SK-N-SH (cell line): ENCODE measurements at regions not wholly inside any gene's neighbourhood (a gene's known extent, or its start where the extent isn't known, plus 50 kb on each side); places are given as distances from the start of the nearest gene placed in this dataset.

Experiments
- CTCF ChIA-PET: fragments of 300-600, 350-600 bp; formaldehyde crosslinking; extraction: SDS; loops from one replicate; lab custom pipeline; 2021; lab: Yijun Ruan, JAX
- POLR2A ChIA-PET: fragments of 350-600 bp; sonication (Branson Sonifier 250); formaldehyde crosslinking; extraction: SDS; loops from one replicate; lab custom pipeline; 2020; ENCODE audit warnings: antibody characterized with exemption, inconsistent platforms; lab: Yijun Ruan, JAX
- DNase-seq: peaks from one replicate; pipeline ENCODE4 v3.0.0; 2012
- H2AFZ ChIP-seq: fragments of 200-600 bp; sonication (generic); 2 replicates; pipeline ENCODE4 v1.8.1; 2016; ENCODE audit warnings: antibody characterized with exemption, mild to moderate bottlenecking, low read depth
- H3F3A ChIP-seq: fragments of 200-600 bp; sonication (generic); replicated peaks from 2 replicates; pipeline ENCODE3; 2016; ENCODE audit warnings: antibody characterized with exemption, mild to moderate bottlenecking; ENCODE audit not compliant: insufficient read depth
- H3K27ac ChIP-seq, 2 experiments: fragments of 200-500 bp in 1 of 2; fragments of 200-600 bp in 1 of 2; sonication (Bioruptor generic) in 1 of 2; sonication (generic), shearing (Covaris generic) in 1 of 2; 2 replicates each; pipeline versions ENCODE4 v1.5.1 to v1.6.1; 2014 to 2016; ENCODE audit warnings: low read depth in 2 of 2, inconsistent platforms in 1 of 2, low read length in 1 of 2, mild to moderate bottlenecking in 1 of 2, mixed read lengths in 1 of 2
- H3K27me3 ChIP-seq: fragments of 200-600 bp; sonication (generic), shearing (Covaris generic); 2 replicates; pipeline ENCODE4 v1.6.1; 2016; ENCODE audit warnings: mixed run types; ENCODE audit not compliant: insufficient read depth
- H3K36me3 ChIP-seq, 2 experiments: fragments of 200-500 bp in 1 of 2; fragments of 200-600 bp in 1 of 2; sonication (Bioruptor generic) in 1 of 2; sonication (generic) in 1 of 2; replicated peaks in 1 of 2; 2 replicates each; pipeline versions ENCODE3 to v1.5.1; 2014 to 2016; ENCODE audit warnings: low read length in 1 of 2, mild to moderate bottlenecking in 1 of 2; ENCODE audit not compliant: insufficient read depth in 2 of 2, control insufficient read depth in 1 of 2
- H3K4me1 ChIP-seq, 2 experiments: fragments of 200-500 bp in 1 of 2; fragments of 200-600 bp in 1 of 2; sonication (Bioruptor generic) in 1 of 2; sonication (generic), shearing (Covaris generic) in 1 of 2; 2 replicates each; pipeline versions ENCODE4 v1.5.1 to v1.6.1; 2014 to 2016; ENCODE audit warnings: low read depth in 1 of 2, low read length in 1 of 2, mixed run types in 1 of 2; ENCODE audit not compliant: insufficient read depth in 2 of 2, control insufficient read depth in 1 of 2
- H3K4me2 ChIP-seq: fragments of 200-600 bp; sonication (generic), shearing (Covaris generic); 2 replicates; pipeline ENCODE4 v1.6.1; 2017; ENCODE audit warnings: mixed run types
- H3K4me3 ChIP-seq, 2 experiments: fragments of 200-500 bp in 1 of 2; fragments of 200-600 bp in 1 of 2; sonication (Bioruptor generic) in 1 of 2; sonication (generic), shearing (Covaris generic) in 1 of 2; 2 replicates each; pipeline versions ENCODE4 v1.5.1 to v1.8.1; 2014 to 2016; ENCODE audit warnings: low read depth in 2 of 2, inconsistent platforms in 1 of 2, low read length in 1 of 2, mild to moderate bottlenecking in 1 of 2, mixed read lengths in 1 of 2, moderate library complexity in 1 of 2
- H3K79me2 ChIP-seq: fragments of 200-600 bp; sonication (generic); 2 replicates; pipeline ENCODE4 v1.8.1; 2017; ENCODE audit warnings: mild to moderate bottlenecking; ENCODE audit not compliant: insufficient read depth
- H3K9ac ChIP-seq: fragments of 200-600 bp; sonication (generic); 2 replicates; pipeline ENCODE4 v1.6.1; 2017; ENCODE audit warnings: mixed run types
- H3K9me2 ChIP-seq: fragments of 200-600 bp; sonication (generic); 2 replicates; pipeline ENCODE4 v1.6.1; 2017; ENCODE audit warnings: mixed run types
- H3K9me3 ChIP-seq: fragments of 200-600 bp; sonication (generic); 2 replicates; pipeline ENCODE4 v1.6.1; 2017; ENCODE audit warnings: mixed run types, mild to moderate bottlenecking, moderate library complexity
- H4K20me1 ChIP-seq: fragments of 200-600 bp; sonication (generic); 2 replicates; pipeline ENCODE4 v1.6.1; 2017; ENCODE audit warnings: mild to moderate bottlenecking, mixed run types; ENCODE audit not compliant: insufficient read depth
- ELF1 ChIP-seq: IDR thresholded peaks from 2 replicates; pipeline ENCODE4 v1.4.0; 2012
- FOSL2 ChIP-seq: IDR thresholded peaks from 2 replicates; pipeline ENCODE4 v1.4.0; 2012; ENCODE audit warnings: low read depth, mild to moderate bottlenecking, moderate library complexity, borderline replicate concordance
- GABPA ChIP-seq: IDR thresholded peaks from 2 replicates; pipeline ENCODE4 v1.4.0; 2012; ENCODE audit warnings: low read depth, mild to moderate bottlenecking
- GATA2 ChIP-seq: sonication (generic); formaldehyde crosslinking; IDR thresholded peaks from 2 replicates; pipeline ENCODE4 v1.5.0; 2020; ENCODE audit warnings: mild to moderate bottlenecking, missing genetic modification reagents
- MEF2A ChIP-seq: IDR thresholded peaks from 2 replicates; pipeline ENCODE4 v1.4.0; 2012; ENCODE audit warnings: low read depth, borderline replicate concordance
- MXI1 ChIP-seq: IDR thresholded peaks from 2 replicates; pipeline ENCODE4 v1.6.1; 2012; ENCODE audit warnings: mild to moderate bottlenecking, low read depth, low read length, improper control_type of control experiment
- NRF1 ChIP-seq: IDR thresholded peaks from 2 replicates; pipeline ENCODE4 v1.6.1; 2012; ENCODE audit warnings: low read depth, mild to moderate bottlenecking, low read length
- RCOR1 ChIP-seq: fragments of 150-350 bp; IDR thresholded peaks from 2 replicates; pipeline ENCODE4 v1.6.1; 2017; ENCODE audit warnings: antibody characterized with exemption, low read length
- RFX5 ChIP-seq: IDR thresholded peaks from 2 replicates; pipeline ENCODE4 v1.6.1; 2012; ENCODE audit warnings: mild to moderate bottlenecking, improper control_type of control experiment, low read length
- TCF12 ChIP-seq: IDR thresholded peaks from 2 replicates; pipeline ENCODE4 v1.4.0; 2012
- YY1 ChIP-seq: IDR thresholded peaks from 2 replicates; pipeline ENCODE4 v1.4.0; 2012; ENCODE audit warnings: low read depth, mild to moderate bottlenecking
- WGBS: methylation state at CpG from one replicate; pipeline ENCODE4 v1.1.6; 2017; ENCODE audit warnings: low lambda C conversion rate; 5-methylcytosine and 5-hydroxymethylcytosine counted together
- TF ChIP-seq, protein P1 (sequence below): IDR thresholded peaks from 2 replicates; pipeline ENCODE4 v1.6.1; 2012; ENCODE audit warnings: mild to moderate bottlenecking, low read depth, low read length, moderate library complexity
- TF ChIP-seq, protein P2 (sequence below): IDR thresholded peaks from 2 replicates; pipeline ENCODE4 v1.4.0; 2012; ENCODE audit warnings: low read depth, borderline replicate concordance
- TF ChIP-seq, protein P3 (sequence below): fragments of 150-350 bp; IDR thresholded peaks from 2 replicates; pipeline ENCODE4 v1.6.1; 2017; ENCODE audit warnings: antibody characterized with exemption, low read length, low read depth, borderline replicate concordance
- TF ChIP-seq, protein P4 (sequence below): IDR thresholded peaks from 2 replicates; pipeline ENCODE4 v1.4.0; 2012; ENCODE audit warnings: low read depth, borderline replicate concordance
- TF ChIP-seq, protein P5 (sequence below): IDR thresholded peaks from 2 replicates; pipeline ENCODE4 v1.4.0; 2012; ENCODE audit warnings: low read depth
- TF ChIP-seq, protein P6 (sequence below): IDR thresholded peaks from 2 replicates; pipeline ENCODE4; 2012

DNA sequence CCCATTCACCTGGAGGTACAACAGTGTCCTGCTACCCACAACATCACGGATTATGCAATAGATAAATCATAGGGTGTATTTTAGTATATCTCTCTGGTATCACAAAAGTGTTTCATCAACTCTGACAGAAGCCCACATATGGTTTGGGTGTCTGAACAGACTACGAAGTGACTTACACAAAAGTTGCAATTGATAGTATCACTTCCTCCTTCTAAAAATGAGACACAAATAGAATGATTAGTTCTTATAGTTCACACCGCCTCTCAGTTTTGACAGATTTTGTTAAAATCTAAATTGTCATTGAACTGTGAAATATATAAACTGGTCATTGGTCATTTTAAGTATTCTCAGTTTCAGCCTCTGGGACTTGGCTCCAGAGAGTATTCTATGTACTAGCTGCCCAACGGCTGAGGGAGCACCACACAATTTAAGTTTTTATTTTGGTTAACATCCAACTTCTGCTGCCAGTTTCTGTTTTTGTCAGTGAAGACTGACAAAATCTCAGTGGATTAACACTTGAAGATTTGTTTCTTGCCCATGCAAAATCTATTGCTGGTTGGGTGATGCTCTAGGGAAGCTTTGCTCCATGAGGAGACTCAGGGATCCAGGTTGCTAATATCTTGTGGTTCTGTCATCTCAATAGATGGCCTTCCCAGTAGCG, 113.8 kb upstream of the PUDP start (continued):
- TF ChIP-seq, protein P1, sequence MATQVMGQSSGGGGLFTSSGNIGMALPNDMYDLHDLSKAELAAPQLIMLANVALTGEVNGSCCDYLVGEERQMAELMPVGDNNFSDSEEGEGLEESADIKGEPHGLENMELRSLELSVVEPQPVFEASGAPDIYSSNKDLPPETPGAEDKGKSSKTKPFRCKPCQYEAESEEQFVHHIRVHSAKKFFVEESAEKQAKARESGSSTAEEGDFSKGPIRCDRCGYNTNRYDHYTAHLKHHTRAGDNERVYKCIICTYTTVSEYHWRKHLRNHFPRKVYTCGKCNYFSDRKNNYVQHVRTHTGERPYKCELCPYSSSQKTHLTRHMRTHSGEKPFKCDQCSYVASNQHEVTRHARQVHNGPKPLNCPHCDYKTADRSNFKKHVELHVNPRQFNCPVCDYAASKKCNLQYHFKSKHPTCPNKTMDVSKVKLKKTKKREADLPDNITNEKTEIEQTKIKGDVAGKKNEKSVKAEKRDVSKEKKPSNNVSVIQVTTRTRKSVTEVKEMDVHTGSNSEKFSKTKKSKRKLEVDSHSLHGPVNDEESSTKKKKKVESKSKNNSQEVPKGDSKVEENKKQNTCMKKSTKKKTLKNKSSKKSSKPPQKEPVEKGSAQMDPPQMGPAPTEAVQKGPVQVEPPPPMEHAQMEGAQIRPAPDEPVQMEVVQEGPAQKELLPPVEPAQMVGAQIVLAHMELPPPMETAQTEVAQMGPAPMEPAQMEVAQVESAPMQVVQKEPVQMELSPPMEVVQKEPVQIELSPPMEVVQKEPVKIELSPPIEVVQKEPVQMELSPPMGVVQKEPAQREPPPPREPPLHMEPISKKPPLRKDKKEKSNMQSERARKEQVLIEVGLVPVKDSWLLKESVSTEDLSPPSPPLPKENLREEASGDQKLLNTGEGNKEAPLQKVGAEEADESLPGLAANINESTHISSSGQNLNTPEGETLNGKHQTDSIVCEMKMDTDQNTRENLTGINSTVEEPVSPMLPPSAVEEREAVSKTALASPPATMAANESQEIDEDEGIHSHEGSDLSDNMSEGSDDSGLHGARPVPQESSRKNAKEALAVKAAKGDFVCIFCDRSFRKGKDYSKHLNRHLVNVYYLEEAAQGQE: no peak
- TF ChIP-seq GABPA (no peak), NRF1 (no peak), MEF2A (no peak)
- TF ChIP-seq, protein P2, sequence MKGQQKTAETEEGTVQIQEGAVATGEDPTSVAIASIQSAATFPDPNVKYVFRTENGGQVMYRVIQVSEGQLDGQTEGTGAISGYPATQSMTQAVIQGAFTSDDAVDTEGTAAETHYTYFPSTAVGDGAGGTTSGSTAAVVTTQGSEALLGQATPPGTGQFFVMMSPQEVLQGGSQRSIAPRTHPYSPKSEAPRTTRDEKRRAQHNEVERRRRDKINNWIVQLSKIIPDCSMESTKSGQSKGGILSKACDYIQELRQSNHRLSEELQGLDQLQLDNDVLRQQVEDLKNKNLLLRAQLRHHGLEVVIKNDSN: no peak

DNA sequence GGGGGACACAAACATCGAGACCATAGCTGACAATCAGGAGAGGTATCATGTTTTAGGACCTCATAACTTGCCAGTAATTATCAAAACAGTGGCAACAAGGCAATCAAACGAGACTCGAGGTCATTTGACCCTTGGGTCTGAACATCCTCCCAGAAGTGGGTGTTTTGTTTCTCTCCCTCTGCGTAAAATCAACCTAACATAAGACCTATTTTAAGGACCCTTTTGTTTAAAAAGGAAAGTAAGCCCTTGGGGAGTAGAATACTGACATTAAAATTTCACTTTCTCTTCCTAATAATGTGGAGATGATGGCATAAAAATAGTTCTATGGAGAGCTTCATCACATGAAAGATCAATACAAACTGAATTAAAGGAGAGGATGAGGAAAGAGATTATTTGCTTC, 106.2 kb upstream of the PUDP start:
- Histone ChIP-seq H3K4me2 (no peak overlapping the region), H3K36me3 (no peaks in the 10 kb centered on the region), H3K27me3 (no peaks in the 10 kb centered on the region), H3K9ac (no peak overlapping the region), H3K79me2 (no peaks in the 10 kb centered on the region), H3K4me1 (no peaks in the 10 kb centered on the region), H3K9me3 (no peaks in the 10 kb centered on the region), H3K27ac (no peak overlapping the region), H2AFZ (no peak overlapping the region), H3K9me2 (no peaks in the 10 kb centered on the region), H3K4me3 (no peak overlapping the region), H4K20me1 (no peaks in the 10 kb centered on the region), H3F3A (no peaks in the 10 kb centered on the region)
- 21% methylated on average over 4 of the region's 4 CpGs for WGBS
- CTCF ChIA-PET: no interaction called here
- POLR2A ChIA-PET: interaction anchor here (0.6 kb wide), 1 partner anchor 10 kb away, joined by 4 read pairs; no protein-coding TSS in a partner anchor
- DNase-seq: no peak
- no peak for TF ChIP-seq FOSL2
- TF ChIP-seq TCF12: no peak
- no peak for TF ChIP-seq RFX5
- TF ChIP-seq, protein P3, sequence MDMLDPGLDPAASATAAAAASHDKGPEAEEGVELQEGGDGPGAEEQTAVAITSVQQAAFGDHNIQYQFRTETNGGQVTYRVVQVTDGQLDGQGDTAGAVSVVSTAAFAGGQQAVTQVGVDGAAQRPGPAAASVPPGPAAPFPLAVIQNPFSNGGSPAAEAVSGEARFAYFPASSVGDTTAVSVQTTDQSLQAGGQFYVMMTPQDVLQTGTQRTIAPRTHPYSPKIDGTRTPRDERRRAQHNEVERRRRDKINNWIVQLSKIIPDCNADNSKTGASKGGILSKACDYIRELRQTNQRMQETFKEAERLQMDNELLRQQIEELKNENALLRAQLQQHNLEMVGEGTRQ: no peak
- TF ChIP-seq, protein P4, sequence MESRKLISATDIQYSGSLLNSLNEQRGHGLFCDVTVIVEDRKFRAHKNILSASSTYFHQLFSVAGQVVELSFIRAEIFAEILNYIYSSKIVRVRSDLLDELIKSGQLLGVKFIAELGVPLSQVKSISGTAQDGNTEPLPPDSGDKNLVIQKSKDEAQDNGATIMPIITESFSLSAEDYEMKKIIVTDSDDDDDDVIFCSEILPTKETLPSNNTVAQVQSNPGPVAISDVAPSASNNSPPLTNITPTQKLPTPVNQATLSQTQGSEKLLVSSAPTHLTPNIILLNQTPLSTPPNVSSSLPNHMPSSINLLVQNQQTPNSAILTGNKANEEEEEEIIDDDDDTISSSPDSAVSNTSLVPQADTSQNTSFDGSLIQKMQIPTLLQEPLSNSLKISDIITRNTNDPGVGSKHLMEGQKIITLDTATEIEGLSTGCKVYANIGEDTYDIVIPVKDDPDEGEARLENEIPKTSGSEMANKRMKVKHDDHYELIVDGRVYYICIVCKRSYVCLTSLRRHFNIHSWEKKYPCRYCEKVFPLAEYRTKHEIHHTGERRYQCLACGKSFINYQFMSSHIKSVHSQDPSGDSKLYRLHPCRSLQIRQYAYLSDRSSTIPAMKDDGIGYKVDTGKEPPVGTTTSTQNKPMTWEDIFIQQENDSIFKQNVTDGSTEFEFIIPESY: no peak
- TF ChIP-seq GATA2: no peak
- TF ChIP-seq, protein P5, sequence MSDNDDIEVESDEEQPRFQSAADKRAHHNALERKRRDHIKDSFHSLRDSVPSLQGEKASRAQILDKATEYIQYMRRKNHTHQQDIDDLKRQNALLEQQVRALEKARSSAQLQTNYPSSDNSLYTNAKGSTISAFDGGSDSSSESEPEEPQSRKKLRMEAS: no peak
- TF ChIP-seq, protein P6, sequence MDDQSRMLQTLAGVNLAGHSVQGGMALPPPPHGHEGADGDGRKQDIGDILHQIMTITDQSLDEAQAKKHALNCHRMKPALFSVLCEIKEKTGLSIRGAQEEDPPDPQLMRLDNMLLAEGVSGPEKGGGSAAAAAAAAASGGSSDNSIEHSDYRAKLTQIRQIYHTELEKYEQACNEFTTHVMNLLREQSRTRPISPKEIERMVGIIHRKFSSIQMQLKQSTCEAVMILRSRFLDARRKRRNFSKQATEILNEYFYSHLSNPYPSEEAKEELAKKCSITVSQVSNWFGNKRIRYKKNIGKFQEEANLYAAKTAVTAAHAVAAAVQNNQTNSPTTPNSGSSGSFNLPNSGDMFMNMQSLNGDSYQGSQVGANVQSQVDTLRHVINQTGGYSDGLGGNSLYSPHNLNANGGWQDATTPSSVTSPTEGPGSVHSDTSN: no peak
- TF ChIP-seq MXI1: no peak
- TF ChIP-seq, protein P2: no peak
- TF ChIP-seq YY1: no peak
- no peak for TF ChIP-seq RCOR1
- TF ChIP-seq NRF1: no peak
- TF ChIP-seq, protein P1: no peak
- no peak for TF ChIP-seq ELF1
